GM04504 (cell line): ENCODE measurements at regions not wholly inside any gene's neighbourhood (a gene's known extent, or its start where the extent isn't known, plus 50 kb on each side); places are given as distances from the start of the nearest gene placed in this dataset.
A peak's percentile ranks its signal among the peaks of the same experiment; 100 is the strongest.

Experiments used
- DNase-seq: peaks from one replicate; pipeline ENCODE4 v3.0.0-alpha.2; 2012; ENCODE audit warnings: low read depth

DNA sequence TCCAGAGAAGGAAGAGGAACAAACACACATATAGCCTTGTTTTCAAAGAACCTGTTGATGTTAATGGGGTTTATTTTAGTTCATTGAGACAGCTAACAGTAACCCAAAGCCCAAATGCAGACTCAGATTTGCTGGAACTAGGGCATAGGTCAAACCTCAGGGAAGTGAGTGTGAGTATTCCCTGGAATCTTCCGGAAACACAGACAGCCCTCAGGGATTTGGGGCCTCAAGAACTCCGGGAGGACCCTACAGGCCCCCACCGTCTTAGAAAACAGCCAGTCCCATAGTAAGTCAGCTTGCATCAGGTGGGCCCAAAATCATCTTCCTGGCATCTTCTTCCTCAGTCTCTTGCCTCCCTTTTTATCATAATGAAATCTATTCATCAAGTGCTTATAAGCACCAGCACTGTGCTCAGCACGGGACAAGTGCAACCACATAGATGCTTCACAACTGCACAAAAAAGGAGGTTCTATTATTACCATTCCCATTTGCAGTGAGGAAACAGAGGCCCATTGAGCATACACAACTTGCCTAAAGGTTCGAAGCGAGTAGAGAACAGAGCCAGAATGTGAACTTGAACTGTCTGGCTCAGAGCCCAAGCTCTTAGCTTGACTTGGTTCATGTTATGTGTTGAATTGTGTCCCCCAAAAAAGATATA, 50.2 kb upstream of the BCL11A start:
- no peak for DNase-seq

DNA sequence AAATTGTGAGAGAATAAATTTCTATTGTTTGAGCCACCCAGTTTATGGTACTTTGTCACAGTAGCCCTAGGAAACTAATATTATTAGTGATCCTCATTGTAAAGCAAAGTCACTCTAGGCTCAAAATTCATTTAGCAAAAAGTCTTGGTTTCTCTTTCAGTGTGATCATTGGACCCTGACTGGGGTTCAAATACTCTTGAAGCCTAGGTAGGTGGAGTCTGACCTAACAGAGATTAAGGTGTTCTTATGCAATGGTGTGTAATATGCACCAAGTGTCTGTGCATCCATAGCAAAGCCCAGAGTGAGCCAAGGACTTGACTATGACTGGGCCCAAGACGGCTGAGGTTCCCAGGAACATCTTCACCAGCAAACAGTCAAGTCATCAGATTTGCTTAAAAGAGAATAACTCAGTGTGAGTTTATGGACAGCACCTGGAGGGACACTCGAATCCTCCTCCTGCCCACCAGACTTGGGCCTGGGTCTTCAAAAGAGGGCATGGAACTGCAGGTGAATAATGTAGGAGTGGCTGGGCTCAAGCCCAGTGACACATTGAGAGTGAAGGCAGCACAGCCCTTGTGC, 51.1 kb upstream of the BCL11A start:
- DNase-seq = no peak

DNA sequence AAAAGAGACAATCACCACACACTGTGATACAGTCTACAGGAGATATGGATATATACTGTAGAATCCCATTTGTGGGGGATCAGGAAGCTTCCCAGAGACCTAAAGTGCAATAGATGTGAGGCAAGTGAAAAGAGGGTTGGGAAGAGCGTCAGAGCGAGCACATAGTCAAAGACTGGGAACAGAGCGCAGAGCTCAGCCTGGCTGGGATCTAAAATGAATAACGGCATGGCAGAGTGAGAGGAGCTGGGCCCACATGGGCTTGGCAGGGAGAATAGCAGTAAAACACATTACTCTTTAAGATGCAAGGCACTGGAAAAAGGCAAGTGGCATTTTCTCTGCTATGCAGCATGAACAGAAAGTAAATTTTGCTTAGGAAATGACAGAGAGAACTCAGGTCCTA, 52.4 kb upstream of the BCL11A start:
- no peak for DNase-seq

DNA sequence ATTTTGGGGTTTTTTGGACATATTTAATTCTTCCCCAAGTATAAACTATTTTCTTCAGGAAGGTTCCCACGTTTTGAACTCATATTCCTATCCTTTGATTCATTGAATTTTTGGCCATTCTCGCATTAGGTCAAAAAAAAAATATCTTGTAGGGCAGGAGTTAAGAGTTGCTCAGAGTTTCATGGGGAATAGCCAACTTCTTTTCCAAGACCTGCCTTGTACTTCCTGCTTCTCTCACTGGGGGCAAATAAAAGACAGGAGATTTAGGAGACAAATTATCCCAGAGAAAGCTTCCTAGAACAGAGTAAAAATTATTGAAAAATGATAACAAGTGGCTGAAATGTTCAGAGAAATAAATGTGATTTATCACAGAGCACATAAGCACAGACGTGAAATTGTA, 55.2 kb upstream of the BCL11A start:
- no peak for DNase-seq

DNA sequence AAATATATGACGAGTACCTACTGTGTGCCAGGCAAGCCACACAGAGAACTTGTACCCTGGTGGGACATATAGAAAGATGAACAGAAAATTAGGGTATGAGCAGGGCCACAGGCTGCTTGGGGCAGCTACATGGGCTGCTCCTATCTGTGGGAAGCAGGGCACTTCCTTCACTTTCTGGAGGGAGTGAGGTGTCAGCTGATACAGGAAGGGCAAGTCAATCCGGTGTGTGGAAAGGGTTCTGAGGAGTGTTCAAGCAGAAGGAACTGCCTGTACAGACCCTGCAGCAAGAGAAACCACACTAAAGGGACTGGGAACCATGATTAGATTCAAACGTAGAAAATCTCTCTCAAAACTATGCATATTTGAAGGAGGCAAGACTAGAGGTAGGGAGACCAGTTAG, 58.6 kb upstream of the BCL11A start:
- DNase-seq = no peak

DNA sequence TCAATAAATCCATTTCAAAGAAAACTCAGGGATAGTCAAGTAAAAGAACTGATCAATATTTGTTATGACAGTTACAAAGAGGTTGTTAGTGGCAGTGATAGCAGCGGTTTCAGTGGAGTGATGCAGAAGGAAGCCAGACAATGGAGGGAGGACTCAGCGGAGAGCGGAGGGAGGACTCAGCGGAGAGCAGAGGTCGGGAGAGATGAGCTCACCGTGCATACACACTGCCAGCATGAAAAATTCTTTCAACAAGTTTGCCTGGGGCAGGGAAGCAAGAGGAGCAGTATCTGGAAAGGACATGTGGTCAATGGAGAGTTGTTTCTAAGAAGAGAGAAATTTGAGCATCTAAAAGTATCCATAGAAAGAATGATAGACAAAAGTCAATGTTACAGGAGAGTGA, 60.9 kb upstream of the BCL11A start:
- DNase-seq = no peak

DNA sequence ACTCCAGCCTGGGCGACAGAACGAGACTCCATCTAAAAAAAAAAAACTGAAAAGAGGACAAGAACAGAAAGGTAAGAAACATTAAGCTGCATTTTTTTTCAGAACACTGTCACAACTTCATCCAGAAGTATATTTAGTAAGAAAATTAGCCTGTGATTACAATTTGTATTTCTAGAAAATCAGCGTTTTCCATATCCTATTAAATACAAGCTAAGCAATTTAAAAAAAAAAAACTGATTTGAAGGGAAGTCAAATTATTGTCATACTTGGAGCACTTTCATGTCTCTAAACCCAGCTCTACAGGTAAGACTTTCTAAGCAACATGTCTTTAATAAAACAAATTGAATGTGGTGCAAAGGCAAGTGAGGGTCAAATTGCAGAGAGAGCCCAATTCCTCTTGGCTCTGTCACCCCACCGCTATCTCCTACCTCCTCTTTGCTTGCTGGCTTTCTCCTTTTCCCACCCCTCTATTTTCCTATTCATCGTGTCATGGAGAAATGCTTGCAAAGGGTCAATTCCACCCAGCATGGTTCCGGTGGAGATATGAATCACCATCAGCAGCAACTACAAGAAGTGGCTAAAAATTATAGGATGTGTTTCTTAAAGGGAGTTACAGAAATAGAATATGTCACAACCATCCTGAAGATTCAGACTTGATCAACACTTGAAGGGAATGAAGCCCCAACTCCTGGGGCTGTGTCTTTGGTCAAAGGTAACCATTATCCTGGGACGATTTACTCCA, 68.4 kb upstream of the BCL11A start:
- no peak for DNase-seq

DNA sequence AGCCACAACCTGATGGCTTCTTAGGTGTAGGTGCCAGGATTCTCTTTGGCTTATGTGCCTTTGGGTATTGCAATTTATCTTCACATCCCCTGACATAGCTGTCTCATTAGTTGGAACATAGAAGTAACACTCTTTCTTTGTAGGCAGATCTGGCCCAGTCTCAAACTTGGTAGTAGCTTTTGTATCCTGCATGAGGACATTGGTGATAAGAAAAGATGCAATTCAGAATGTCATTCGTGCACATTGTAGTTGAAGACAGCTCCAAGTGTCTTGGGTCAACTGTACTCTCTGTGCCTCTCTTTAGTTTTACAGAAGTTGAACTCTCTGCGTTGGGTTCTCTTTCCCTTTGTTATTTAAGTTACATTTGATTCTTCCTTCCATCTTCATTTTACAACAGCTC, 69.6 kb upstream of the BCL11A start:
- no peak for DNase-seq

DNA sequence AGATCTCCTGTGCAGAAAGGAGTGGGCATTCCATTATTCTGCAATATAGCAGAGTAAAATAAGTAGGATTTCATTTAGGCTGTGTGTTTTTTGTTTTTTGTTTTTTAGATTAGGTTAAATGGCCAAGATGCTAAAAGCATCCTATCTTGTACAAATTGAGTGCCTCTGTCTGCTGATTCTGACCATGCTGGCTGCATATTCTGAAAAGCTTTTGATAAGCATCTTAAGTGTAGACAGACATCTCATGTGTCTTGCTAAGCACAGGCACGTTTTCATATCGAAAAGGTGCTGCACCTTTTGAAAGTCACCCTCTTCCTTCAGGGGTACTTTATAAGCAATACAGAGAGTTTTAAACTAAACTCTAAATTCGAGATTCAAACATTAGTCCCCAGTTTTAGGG, 74.0 kb upstream of the BCL11A start:
- no peak for DNase-seq

DNA sequence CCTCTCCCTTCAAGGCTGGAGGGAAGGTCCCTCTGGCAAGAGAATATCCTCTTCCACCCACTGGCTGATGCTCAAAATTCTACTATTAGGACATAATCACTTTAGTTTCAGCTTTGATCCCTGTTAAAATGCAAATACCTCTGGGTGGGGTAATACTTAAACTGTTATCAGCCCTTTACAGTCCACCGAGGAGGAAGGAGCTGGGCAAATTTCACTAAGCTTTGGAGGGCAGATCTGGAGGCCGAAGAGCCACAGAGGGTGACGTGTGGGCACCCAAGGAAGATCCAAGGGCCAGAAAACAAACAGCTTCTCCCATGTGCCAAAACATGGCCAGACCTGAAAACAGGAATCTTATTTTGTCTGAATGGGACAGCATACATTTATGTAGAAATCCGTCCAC, 74.6 kb upstream of the BCL11A start:
- DNase-seq = no peak

DNA sequence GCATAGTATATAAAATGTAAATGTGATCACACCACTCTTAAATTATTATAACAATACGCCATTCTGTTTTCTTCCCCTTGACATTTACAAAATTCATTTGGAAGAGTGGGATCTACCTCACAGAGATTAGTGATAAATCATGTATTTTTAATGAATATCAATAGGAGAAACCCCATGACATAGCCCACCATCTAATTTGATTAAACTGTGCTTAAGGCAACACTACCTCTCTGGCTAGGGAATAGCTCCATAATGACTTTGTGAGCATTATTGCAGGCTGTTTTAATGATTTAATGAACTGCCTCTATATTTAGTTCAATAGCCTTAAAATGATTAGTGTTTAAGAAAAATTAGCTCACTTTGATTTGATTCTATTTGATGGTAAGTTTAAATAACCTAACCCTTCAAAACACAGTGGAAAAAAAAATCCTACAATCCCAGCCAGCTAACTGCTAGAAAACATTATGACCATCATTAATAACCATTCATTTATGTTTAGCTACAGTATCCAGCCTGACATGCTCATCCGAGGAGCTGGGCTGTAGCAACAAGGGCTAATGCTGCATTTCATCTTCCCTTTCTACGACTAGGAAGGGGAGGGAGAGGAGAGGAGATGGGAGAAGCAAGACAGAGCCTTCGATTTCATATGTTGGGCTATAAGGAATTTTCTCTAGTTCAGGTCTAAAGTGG, 75.3 kb upstream of the BCL11A start:
- DNase-seq = no peak

DNA sequence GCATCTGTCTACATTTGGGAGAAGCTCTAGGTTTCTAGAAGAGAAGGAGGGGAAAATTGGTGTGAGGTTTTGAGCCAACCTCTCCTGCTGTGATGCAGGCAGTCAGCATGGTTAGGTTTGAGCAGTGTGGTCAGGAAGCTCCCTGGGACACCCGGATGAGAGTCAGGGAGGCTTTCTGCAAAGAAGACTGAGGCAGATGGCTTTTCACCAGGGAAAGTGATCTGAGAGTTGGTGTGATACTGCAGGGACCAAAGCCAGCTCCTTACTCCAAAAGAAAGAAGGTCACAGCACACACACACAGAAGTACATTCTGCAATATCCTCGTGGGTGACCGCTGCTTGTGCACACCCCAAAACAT, 75.8 kb upstream of the BCL11A start:
- no peak for DNase-seq

DNA sequence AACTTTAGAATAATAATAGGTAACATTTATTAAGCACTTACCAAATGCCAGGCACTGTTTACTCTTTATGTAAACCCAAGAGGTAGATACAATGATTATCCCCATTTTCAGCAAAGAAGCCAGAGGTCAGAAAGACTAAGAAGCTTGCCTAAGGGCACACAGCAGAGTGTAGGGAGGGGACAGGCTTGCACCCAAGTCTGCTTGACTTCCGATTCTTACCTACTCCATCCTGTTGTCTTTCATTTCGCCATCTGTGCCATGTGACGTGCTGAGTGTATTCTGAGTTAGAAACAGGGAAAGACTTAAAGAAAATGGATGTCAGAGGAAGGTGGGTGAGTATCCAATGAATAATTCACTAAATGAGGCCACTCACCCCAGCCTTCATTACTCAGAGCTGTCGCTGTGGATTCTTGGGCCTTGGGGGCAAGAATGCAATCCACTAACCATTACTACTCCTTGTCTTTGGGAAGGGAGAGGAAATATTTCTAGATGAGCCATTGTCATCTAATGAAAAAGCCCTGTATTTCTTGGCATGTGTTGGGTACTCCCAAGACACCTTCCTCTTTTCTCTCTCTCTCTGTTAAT, 76.4 kb upstream of the BCL11A start:
- no peak for DNase-seq

DNA sequence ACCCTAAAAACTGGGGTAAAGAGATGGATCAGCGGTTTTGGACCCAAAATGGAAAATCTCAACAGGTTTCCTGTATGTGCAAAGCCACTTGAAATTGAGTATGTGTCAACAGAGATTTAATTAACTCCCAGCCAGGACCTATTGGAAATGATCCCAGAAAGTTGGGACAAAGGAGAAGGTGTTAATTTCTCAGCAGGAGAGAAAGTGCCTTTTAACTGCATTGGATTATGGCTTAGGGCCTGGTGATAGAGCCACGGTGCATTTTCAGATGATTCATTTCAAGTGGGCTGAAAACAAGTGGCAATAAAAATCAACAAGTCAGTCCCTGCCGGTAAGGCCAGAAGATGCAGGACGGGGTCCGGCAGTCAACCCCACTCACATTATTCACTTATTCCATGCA, 80.2 kb upstream of the BCL11A start:
- no peak for DNase-seq

DNA sequence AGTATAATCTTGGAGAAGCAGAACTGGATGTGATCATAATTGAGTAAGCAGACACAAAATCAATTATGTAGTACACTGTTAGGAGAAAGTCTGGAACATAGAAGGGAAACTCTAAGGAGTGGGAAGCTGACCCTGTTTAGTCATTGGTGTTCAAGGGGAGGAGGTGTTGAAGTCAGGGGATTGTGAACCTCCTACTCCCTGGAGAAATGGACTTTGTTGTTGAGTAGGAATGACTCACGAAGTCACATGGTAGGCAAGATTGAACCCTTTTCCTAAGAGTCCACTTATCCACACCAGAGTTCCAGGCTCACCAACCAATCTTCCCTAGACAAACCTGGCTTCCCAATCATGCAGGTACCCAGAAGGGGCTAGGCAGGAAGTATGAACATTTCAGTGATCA, 81.0 kb upstream of the BCL11A start:
- no peak for DNase-seq

DNA sequence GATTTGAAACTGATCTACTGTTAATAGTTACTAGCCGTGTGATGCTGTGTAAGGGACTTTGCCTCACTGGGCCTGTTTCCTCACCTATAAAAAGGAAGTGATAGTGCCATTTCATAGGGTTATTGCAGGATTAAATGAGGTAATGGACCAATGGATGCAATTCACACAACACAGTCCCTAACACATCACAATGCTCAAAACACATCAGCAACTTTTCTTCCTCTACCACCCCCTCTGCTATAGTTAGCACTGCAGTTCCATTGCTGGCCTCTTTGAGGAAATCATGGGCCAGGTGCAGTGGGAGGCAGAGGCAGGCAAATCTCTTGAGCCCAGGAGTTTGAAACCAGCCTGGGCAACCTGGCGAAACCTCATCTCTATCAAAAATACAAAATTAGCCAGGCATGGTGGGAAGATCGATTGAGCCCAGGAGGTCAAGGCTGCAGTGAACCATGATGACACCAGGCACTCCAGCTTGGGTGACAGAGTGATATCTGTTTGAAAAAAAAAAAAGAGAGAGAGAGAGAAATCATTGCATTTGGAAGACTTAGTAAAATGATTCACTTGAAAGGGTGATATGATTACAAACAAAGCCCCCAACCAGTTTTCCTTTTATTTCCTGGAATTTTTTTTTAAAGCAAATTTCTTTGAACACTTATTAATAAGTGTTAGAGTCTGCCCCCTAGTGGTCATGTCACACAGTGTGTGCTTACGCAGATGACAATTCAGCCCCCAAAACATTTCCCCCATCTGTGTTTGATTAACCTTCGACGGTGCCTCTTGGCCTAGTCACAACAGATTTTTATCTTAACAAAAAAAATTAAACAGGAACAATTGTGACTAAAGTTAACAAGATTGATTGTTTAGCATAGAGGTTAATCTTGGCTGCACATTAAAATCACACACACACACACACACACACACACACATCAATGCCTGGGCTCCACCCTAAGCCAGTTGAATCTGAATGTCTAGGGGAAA, 88.6 kb upstream of the BCL11A start:
- peak; percentile 11 for DNase-seq

DNA sequence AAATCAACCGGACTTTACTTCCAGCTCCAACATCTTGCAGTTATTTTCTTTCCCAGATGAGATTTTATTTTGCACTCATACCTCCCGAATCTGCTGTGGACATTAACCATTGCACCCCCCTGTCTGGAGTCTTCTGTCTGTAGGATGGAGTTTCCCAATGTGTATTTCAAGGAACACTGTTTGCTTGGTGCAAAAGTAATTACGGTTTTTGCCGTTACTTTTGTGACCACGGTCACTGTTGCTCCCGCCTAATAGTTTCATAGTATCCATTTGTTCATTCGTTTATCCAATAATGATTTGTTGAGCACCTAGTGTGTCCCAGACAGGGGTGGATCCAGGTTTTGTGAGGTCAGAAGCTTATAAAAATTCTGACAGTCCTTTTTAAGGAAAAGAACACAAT, 90.3 kb upstream of the BCL11A start:
- no peak for DNase-seq

DNA sequence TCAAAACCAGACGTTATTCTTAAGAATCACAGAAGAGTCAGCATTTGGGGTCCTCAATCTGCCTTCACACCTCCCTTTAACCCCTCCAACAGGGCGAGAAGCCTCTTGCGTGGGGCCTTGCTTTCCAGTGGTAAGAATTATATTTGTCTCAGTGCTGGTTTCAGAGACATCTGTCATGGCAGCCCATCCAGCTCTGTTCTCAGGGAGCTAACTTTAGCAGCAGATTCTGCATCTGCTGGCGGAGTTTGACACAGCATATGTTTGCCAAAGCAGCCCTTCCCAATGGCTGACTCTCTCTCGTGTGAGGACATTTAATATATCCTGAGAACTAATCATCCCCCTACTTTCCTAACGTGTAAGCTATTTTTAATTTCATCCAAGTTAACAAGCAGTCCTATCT, 91.5 kb upstream of the BCL11A start:
- DNase-seq = no peak

DNA sequence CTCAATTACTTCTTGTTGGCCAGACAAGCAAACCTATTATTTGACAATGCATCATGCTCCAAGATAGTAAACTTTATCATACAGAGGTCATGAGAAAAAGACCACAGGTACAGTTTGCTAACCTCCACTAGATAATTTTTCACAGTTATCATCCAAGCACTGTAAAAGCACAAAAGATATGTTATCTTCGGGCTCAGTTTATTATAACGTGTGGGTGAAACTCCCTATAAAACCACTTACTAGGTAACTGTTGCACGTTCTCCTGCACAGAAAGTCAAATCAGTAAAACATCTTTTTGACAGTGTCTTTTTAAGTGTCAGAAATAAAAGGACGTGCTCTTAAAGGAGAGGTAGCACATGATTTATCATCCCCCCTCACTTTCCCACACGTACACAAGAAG, 94.7 kb upstream of the BCL11A start:
- no peak for DNase-seq

DNA sequence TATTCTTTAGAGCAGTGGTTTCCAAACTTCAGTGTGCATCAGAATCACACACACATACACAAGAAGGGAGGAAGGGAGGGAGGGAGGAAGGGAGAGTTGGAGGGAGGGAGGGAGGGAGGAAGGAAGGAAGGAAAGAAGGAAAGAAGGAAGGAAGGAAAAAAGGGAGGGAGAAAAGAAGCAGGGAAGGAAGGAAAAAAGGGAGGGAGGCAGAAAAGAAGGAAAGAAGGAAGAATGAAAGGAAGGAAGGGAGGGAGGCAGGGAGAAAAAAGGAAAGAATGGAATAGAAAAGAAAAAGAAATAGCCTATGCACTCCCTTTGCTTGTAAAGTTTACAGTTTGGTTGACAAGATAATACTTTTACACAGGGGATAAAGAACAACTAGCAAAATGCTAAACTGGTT, 96.3 kb upstream of the BCL11A start:
- DNase-seq = no peak

DNA sequence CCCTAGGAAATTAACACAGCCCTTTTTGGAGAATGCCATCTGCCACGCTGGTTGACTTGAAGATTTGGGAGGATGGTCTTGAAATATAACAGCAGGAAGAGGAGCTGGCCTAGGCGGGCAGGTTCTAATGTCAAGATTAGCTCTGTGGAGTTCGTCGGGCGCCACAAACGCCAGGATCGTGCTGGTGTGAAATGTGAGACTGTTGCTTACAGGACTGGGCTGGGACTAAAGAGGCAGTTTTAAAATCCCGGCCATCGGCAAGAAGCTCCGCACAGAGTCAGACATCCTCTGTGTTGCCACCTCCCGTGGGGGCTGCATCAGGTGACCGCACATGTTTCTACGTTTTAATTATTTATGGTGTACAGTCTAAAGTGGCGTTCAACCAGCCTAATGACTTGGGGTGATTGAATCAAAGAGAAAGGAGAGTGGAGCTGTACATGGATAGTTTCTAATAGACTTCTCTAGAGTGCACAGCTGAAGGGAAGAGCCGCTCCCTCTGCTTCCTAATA, 99.4 kb upstream of the BCL11A start:
- no peak for DNase-seq
